Body of pancreas (tissue), 3 donors: ENCODE measurements at regions not wholly inside any gene's neighbourhood (a gene's known extent, or its start where the extent isn't known, plus 50 kb on each side); places are given as distances from the start of the nearest gene placed in this dataset. TPM values are rescaled to one million over a fixed set of nuclear protein-coding genes. Genes with fewer than 3 reads are reported as not detected.

Experiments
- microRNA-seq, 2 donors: library from miRNA; unstranded; fragments of <30 nt; microRNA quantifications; one replicate each; pipeline ENCODE4, GENCODE V29; 2016; ENCODE audit warnings: borderline number of aligned reads in 2 of 2, borderline replicate concordance in 2 of 2
- small RNA-seq: library from RNA; depleted of rRNA; stranded (forward); fragments of <200 nt; gene quantifications from one replicate; pipeline ENCODE3, GENCODE V24; 2016

Small RNA genes in the stretch of these regions (microRNA-seq; reads per million reads assigned to microRNA genes)
- gene MIR8068: 0 reads per million in 2 donors

Small RNA genes in the stretch of these regions (small RNA-seq; reads per million reads assigned to genes)
- gene MIR8068: not detected
- gene RN7SL240P: not detected
